PC-9 (cell line): ENCODE measurements at regions not wholly inside any gene's neighbourhood (a gene's known extent, or its start where the extent isn't known, plus 50 kb on each side); places are given as distances from the start of the nearest gene placed in this dataset.

Experiments used
- BruUV-seq: library from RNA; stranded (reverse); fragments of 400-500 nt; replicated peaks from 2 replicates; lab custom pipeline; 2021; lab: Mats Ljungman, UMichigan
- CTCF ChIA-PET: fragments of 300-600 bp; sonication (Branson Sonifier 250); formaldehyde crosslinking; loops from one replicate; lab custom pipeline; 2022; ENCODE audit warnings: antibody characterized with exemption; lab: Charles Lee
- POLR2A ChIA-PET: fragments of 300-600 bp; sonication (Branson Sonifier 250); formaldehyde crosslinking; loops from one replicate; lab custom pipeline; 2022; ENCODE audit warnings: antibody characterized with exemption; ENCODE audit not compliant: unreplicated experiment; lab: Charles Lee
- DNase-seq, 2 experiments: peaks; one replicate each; pipeline versions ENCODE4 v3.0.0 to v3.0.0-alpha.2; 2015 to 2022; ENCODE audit warnings: mixed read lengths in 1 of 2
- H2AFZ ChIP-seq: fragments of 200-600 bp; sonication (generic); 2 replicates; pipeline ENCODE4 v1.8.1; 2017; ENCODE audit warnings: antibody characterized with exemption
- H3F3A ChIP-seq: fragments of 200-600 bp; sonication (generic); 2 replicates; pipeline ENCODE4 v1.8.1; 2017; ENCODE audit warnings: antibody characterized with exemption, mild to moderate bottlenecking, low read depth; ENCODE audit not compliant: insufficient read depth
- H3K27ac ChIP-seq: fragments of 200-600 bp; sonication (generic); 2 replicates; pipeline ENCODE4 v1.6.1; 2016; ENCODE audit warnings: mixed run types
- H3K27me3 ChIP-seq: fragments of 200-600 bp; sonication (generic); 2 replicates; pipeline ENCODE4 v1.6.1; 2016; ENCODE audit warnings: low read depth, mixed run types; ENCODE audit not compliant: insufficient read depth
- H3K36me3 ChIP-seq: fragments of 200-600 bp; sonication (generic); 2 replicates; pipeline ENCODE4 v1.6.1; 2016; ENCODE audit warnings: low read depth, mixed run types
- H3K4me1 ChIP-seq: fragments of 200-600 bp; sonication (generic); replicated peaks from 2 replicates; pipeline ENCODE4 v1.6.1; 2016; ENCODE audit warnings: mixed run types; ENCODE audit not compliant: insufficient read depth
- H3K4me2 ChIP-seq: fragments of 200-600 bp; sonication (generic); 2 replicates; pipeline ENCODE4 v1.6.1; 2017; ENCODE audit warnings: mixed run types
- H3K4me3 ChIP-seq: fragments of 200-600 bp; sonication (generic); 2 replicates; pipeline ENCODE4 v1.6.1; 2016; ENCODE audit warnings: mixed run types
- H3K79me2 ChIP-seq: fragments of 200-600 bp; sonication (generic); 2 replicates; pipeline ENCODE4 v1.6.1; 2017; ENCODE audit warnings: low read depth, mixed run types
- H3K9me2 ChIP-seq: fragments of 200-600 bp; sonication (generic); 2 replicates; pipeline ENCODE4 v1.8.1; 2017; ENCODE audit warnings: mild to moderate bottlenecking; ENCODE audit not compliant: insufficient read depth
- H3K9me3 ChIP-seq: fragments of 200-600 bp; sonication (generic); 2 replicates; pipeline ENCODE4 v1.8.1; 2016; ENCODE audit warnings: low read depth; ENCODE audit not compliant: insufficient read depth
- H4K20me1 ChIP-seq: fragments of 200-600 bp; sonication (generic); 2 replicates; pipeline ENCODE4 v1.8.1; 2017; ENCODE audit not compliant: insufficient read depth
- CTCF ChIP-seq: fragments of 200-600 bp; sonication (generic); conservative IDR thresholded peaks from 2 replicates; pipeline ENCODE4 v1.6.1; 2017; ENCODE audit warnings: mixed run types, antibody characterized with exemption, mild to moderate bottlenecking, moderate library complexity
- EZH2 ChIP-seq: fragments of 200-600 bp; sonication (generic); IDR thresholded peaks from 2 replicates; pipeline ENCODE4 v1.8.0; 2017; ENCODE audit warnings: antibody characterized with exemption, low read depth
- intact Hi-C: fragments of 100-400 bp; cut with micrococcal nuclease; formaldehyde crosslinking; loops from one replicate; pipeline ENCODE4 v1.10.0; 2022; ENCODE audit not compliant: unreplicated experiment

- Histone ChIP-seq H3F3A (peaks cover 78% of the 10 kb centered on the region), H3K27me3 (no peaks in the 10 kb centered on the region), H3K36me3 (peaks cover 26% of the 10 kb centered on the region; the same call in 1 of the 2 replicates), H3K79me2 (peaks cover 69% of the 10 kb centered on the region), H3K27ac (peak overlapping the region; percentile 99), H3K9me3 (no peaks in the 10 kb centered on the region), H3K4me3 (no peak overlapping the region), H3K4me2 (peak overlapping the region; percentile 17; the same call in 1 of the 2 replicates), H4K20me1 (no peaks in the 10 kb centered on the region), H3K9me2 (no peaks in the 10 kb centered on the region), H3K4me1 (peaks cover 62% of the 10 kb centered on the region), H2AFZ (no peak overlapping the region)
- POLR2A ChIA-PET: interaction anchor here (0.9 kb wide), 1 partner anchor 38 kb away, joined by 4 read pairs; no protein-coding TSS in a partner anchor
- intact Hi-C loops: no loop called here
- BruUV-seq: no TSS peak
- DNase-seq: no peak
- TF ChIP-seq CTCF (no peak), EZH2 (no peak)
- CTCF ChIA-PET: interaction anchor here (0.6 kb wide), 1 partner anchor 709 kb away, joined by 19 read pairs; no protein-coding TSS in a partner anchor
Observed at GRCh38 chr7:130919316-130920103, 185.5 kb upstream of the KLF14 start.

GRCh38 chr7:130920122-130920521 is 186.1 kb upstream of the KLF14 start:
- peak overlapping the region; percentile 99 for H3K27ac ChIP-seq
- H3F3A ChIP-seq: peaks cover 72% of the 10 kb centered on the region
- intact Hi-C loops: no loop called here
- CTCF ChIA-PET: interaction anchor here (0.6 kb wide), 1 partner anchor 710 kb away, joined by 19 read pairs; no protein-coding TSS in a partner anchor
- H3K4me3 ChIP-seq: no peak overlapping the region
- no peaks in the 10 kb centered on the region for H3K9me2 ChIP-seq
- POLR2A ChIA-PET: no interaction called here
- TF ChIP-seq CTCF (no peak), EZH2 (no peak)
- peaks cover 65% of the 10 kb centered on the region for H3K79me2 ChIP-seq
- H3K36me3 ChIP-seq: peaks cover 26% of the 10 kb centered on the region; the same call in 1 of the 2 replicates
- peaks cover 62% of the 10 kb centered on the region for H3K4me1 ChIP-seq
- H4K20me1 ChIP-seq: no peaks in the 10 kb centered on the region
- H2AFZ ChIP-seq: no peak overlapping the region
- DNase-seq: no peak
- H3K9me3 ChIP-seq: no peaks in the 10 kb centered on the region
- H3K27me3 ChIP-seq: no peaks in the 10 kb centered on the region
- no peak overlapping the region for H3K4me2 ChIP-seq
- no TSS peak for BruUV-seq

GRCh38 chr7:130921391-130922180 is 187.6 kb upstream of the KLF14 start:
- Histone ChIP-seq H3K4me3 (no peak overlapping the region), H3K4me2 (no peak overlapping the region), H3K9me2 (no peaks in the 10 kb centered on the region), H3K36me3 (peaks cover 26% of the 10 kb centered on the region; the same call in 1 of the 2 replicates), H3K4me1 (peaks cover 61% of the 10 kb centered on the region), H3K27ac (no peak overlapping the region), H3K79me2 (peaks cover 61% of the 10 kb centered on the region), H3F3A (peaks cover 68% of the 10 kb centered on the region), H3K9me3 (no peaks in the 10 kb centered on the region), H4K20me1 (no peaks in the 10 kb centered on the region), H2AFZ (no peak overlapping the region), H3K27me3 (no peaks in the 10 kb centered on the region)
- CTCF ChIA-PET: interaction anchor here (0.7 kb wide), 1 partner anchor 71 kb away, joined by 3 read pairs; no protein-coding TSS in a partner anchor
- TF ChIP-seq CTCF (no peak), EZH2 (no peak)
- intact Hi-C loops: no loop called here
- no TSS peak for BruUV-seq
- DNase-seq: no peak
- POLR2A ChIA-PET: no interaction called here
